ENCODE measurements at regions not wholly inside any gene's neighbourhood (a gene's known extent, or its start where the extent isn't known, plus 50 kb on each side); places are given as distances from the start of the nearest gene placed in this dataset.
A peak's percentile ranks its signal among the peaks of the same experiment; 100 is the strongest.
"Not testable (repeated sequence)": the region's sequence is repeated elsewhere in the genome, so short reads cannot be mapped to it uniquely, and the experiment has no call there.

GRCh38 chr5:67876371-67876770, 339.2 kb upstream of the PIK3R1 start:
- no peaks in the 10 kb centered on the region for H3K9me3 ChIP-seq
- no peak overlapping the region for H3K4me3 ChIP-seq
- DNase-seq = no peak
- no peak for ATAC-seq
- H3K27me3 ChIP-seq = no peaks in the 10 kb centered on the region
- no peak overlapping the region for H3K27ac ChIP-seq
- TF ChIP-seq CTCF (IDR thresholded peaks at IDR 0.05) = no peak
- intact Hi-C loops (cut with DNase I) = no loop called here
- peaks cover 0 to 11% (median 5%) of the 10 kb centered on the region in 9 donors for H3K4me1 ChIP-seq
- no peaks in the 10 kb centered on the region for H3K36me3 ChIP-seq

- ATAC-seq = no peak
- Histone ChIP-seq H3K27ac (no peak overlapping the region), H3K9me3 (peaks cover 0 to 5% (median 0%) of the 10 kb centered on the region in 11 donors), H3K27me3 (no peaks in the 10 kb centered on the region), H3K4me3 (no peak overlapping the region), H3K36me3 (no peaks in the 10 kb centered on the region), H3K4me1 (peaks cover 0 to 11% (median 5%) of the 10 kb centered on the region in 9 donors)
- TF ChIP-seq CTCF (IDR thresholded peaks at IDR 0.05) = no peak
- DNase-seq = no peak
- 90 to 92% methylated on average over 3 of the region's 3 CpGs for WGBS, 2 donors
- intact Hi-C loops (cut with DNase I) = no loop called here
Observed at GRCh38 chr5:67875601-67876000, 340.0 kb upstream of the PIK3R1 start.

GRCh38 chr5:67873935-67874334, 341.6 kb upstream of the PIK3R1 start:
- Histone ChIP-seq H3K4me1 (peaks cover 0 to 11% (median 0%) of the 10 kb centered on the region in 9 donors), H3K9me3 (peaks cover 0 to 5% (median 0%) of the 10 kb centered on the region in 11 donors), H3K27ac (peak overlapping the region in 1 of 10 donors; percentile 1), H3K36me3 (no peaks in the 10 kb centered on the region), H3K4me3 (no peak overlapping the region), H3K27me3 (no peaks in the 10 kb centered on the region)
- intact Hi-C loops (cut with DNase I) = no loop called here
- ATAC-seq (peak in 5 of 8 donors; percentile 21 to 67 (median 37)), DNase-seq (no peak)
- TF ChIP-seq CTCF (IDR thresholded peaks at IDR 0.05) = no peak

GRCh38 chr5:67870662-67871061, 344.9 kb upstream of the PIK3R1 start:
- no peak for ATAC-seq
- no peak for DNase-seq
- Histone ChIP-seq H3K4me1 (peaks cover 0 to 11% (median 0%) of the 10 kb centered on the region in 9 donors), H3K9me3 (peaks cover 0 to 11% (median 0%) of the 10 kb centered on the region in 11 donors), H3K36me3 (no peaks in the 10 kb centered on the region), H3K4me3 (no peak overlapping the region), H3K27ac (no peak overlapping the region), H3K27me3 (no peaks in the 10 kb centered on the region)
- intact Hi-C loops (cut with DNase I) = no loop called here
- 78 to 79% methylated on average over 3 of the region's 3 CpGs for WGBS, 2 donors
- TF ChIP-seq CTCF (IDR thresholded peaks at IDR 0.05) = no peak

- intact Hi-C loops (cut with DNase I); ATAC-seq; H3K27me3 ChIP-seq; H3K4me1 ChIP-seq; H3K36me3 ChIP-seq; H3K27ac ChIP-seq; DNase-seq; H3K4me3 ChIP-seq: not testable (repeated sequence)
- 44 to 84% methylated on average over 1 of the region's 1 CpG for WGBS, 2 donors
- peaks cover 0 to 12% (median 0%) of the 10 kb centered on the region in 11 donors for H3K9me3 ChIP-seq
Observed at GRCh38 chr5:67864335-67864734, 351.2 kb upstream of the PIK3R1 start.

All from heart right ventricle (tissue), 16 donors.